ENCODE measurements at regions not wholly inside any gene's neighbourhood (a gene's known extent, or its start where the extent isn't known, plus 50 kb on each side); places are given as distances from the start of the nearest gene placed in this dataset.

GRCh38 chr9:27668280-27668679, 95.0 kb upstream of the C9orf72 start:
- Histone ChIP-seq H2AK5ac (ENCODE audit: low read depth, low read length) (no peak overlapping the region), H3K27me3 (ENCODE audit: control insufficient read depth, insufficient read depth, low read length) (no peaks in the 10 kb centered on the region), H4K20me1 (ENCODE audit: insufficient read depth, low read length) (no peaks in the 10 kb centered on the region), H3K4me3 (ENCODE audit: insufficient read depth, low read depth, low read length) (no peak overlapping the region), H2BK120ac (ENCODE audit: low read depth, low read length) (no peak overlapping the region), H3K79me1 (ENCODE audit: low read depth in 1 of 2, low read length in 2 of 2) (no peaks in the 10 kb centered on the region), H3K9ac (ENCODE audit: low read depth, low read length) (no peak overlapping the region), H2BK5ac (ENCODE audit: low read depth, low read length, poor library complexity, severe bottlenecking) (no peak overlapping the region), H2BK15ac (ENCODE audit: low read depth, low read length) (no peak overlapping the region), H3K14ac (replicated peaks; ENCODE audit: low read depth, low read length) (no peak overlapping the region), H3K56ac (ENCODE audit: extremely low read depth, insufficient read depth, low read length) (no peak overlapping the region), H3K9me1 (ENCODE audit: insufficient read depth, low read length) (no peaks in the 10 kb centered on the region), H2AFZ (replicated peaks; ENCODE audit: low read length, poor library complexity) (no peak overlapping the region), H3K4ac (ENCODE audit: low read depth, low read length) (no peak overlapping the region), H4K5ac (ENCODE audit: low read depth, low read length) (no peak overlapping the region), H3K27ac (ENCODE audit: insufficient read depth, low read length) (no peak overlapping the region), H3K4me2 (ENCODE audit: low read depth, low read length) (no peak overlapping the region), H3K9me3 (ENCODE audit: control insufficient read depth, insufficient read depth, low read length) (no peaks in the 10 kb centered on the region), H2BK20ac (ENCODE audit: low read depth, low read length) (no peak overlapping the region), H4K8ac (ENCODE audit: low read depth in 2 of 2, low read length in 2 of 2) (no peak overlapping the region), H4K91ac (ENCODE audit: insufficient read depth, low read depth, low read length) (no peak overlapping the region), H3K36me3 (ENCODE audit: control insufficient read depth, insufficient read depth, low read length) (no peaks in the 10 kb centered on the region), H3K23ac (ENCODE audit: low read depth, low read length) (no peak overlapping the region), H3K18ac (ENCODE audit: low read depth, low read length) (no peak overlapping the region), H3K4me1 (ENCODE audit: control insufficient read depth, insufficient read depth, low read length) (no peaks in the 10 kb centered on the region), H2AK9ac (replicated peaks; ENCODE audit: low read depth, low read length, poor library complexity) (no peak overlapping the region)
- BruUV-seq (replicated peaks) = no TSS peak
- intact Hi-C loops (cut with micrococcal nuclease) (no loop called here), in situ Hi-C loops (cut with MboI; ENCODE audit: low sequenced_read_pairs) (no loop called here), dilution Hi-C loops (cut with HindIII; ENCODE audit: low sequenced_read_pairs, unreplicated experiment) (no loop called here)
- DNase-seq = no peak
- no peak for ATAC-seq (ENCODE audit: low read depth)
- POLR2A ChIA-PET (ENCODE audit: unreplicated experiment) = no interaction called here
- no peak for TF ChIP-seq BHLHE40 (IDR thresholded peaks at IDR 0.05; ENCODE audit: low read depth, low read length)
- no peak for TF ChIP-seq CTCF (conservative IDR thresholded peaks at IDR 0.05; ENCODE audit: low read depth, low read length)
- TF ChIP-seq, protein P1, sequence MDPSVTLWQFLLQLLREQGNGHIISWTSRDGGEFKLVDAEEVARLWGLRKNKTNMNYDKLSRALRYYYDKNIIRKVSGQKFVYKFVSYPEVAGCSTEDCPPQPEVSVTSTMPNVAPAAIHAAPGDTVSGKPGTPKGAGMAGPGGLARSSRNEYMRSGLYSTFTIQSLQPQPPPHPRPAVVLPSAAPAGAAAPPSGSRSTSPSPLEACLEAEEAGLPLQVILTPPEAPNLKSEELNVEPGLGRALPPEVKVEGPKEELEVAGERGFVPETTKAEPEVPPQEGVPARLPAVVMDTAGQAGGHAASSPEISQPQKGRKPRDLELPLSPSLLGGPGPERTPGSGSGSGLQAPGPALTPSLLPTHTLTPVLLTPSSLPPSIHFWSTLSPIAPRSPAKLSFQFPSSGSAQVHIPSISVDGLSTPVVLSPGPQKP (IDR thresholded peaks at IDR 0.05; ENCODE audit: borderline replicate concordance, low read depth, low read length) = no peak
- no peak for TF ChIP-seq CEBPB (IDR thresholded peaks at IDR 0.05; ENCODE audit: low read depth, low read length)
- no peak for TF ChIP-seq POLR2A (IDR thresholded peaks at IDR 0.05; ENCODE audit: low read depth, low read length)
- no peak for TF ChIP-seq RAD21 (IDR thresholded peaks at IDR 0.05; ENCODE audit: low read length)
- TF ChIP-seq FOS (IDR thresholded peaks at IDR 0.05; ENCODE audit: low read depth, low read length) = no peak
- no peak for TF ChIP-seq RCOR1 (IDR thresholded peaks at IDR 0.05; ENCODE audit: insufficient replicate concordance, low read length)
- TF ChIP-seq MXI1 (IDR thresholded peaks at IDR 0.05; ENCODE audit: borderline replicate concordance, low read depth, low read length) = no peak
- no peak for TF ChIP-seq MAZ (IDR thresholded peaks at IDR 0.05; ENCODE audit: borderline replicate concordance, low read depth, low read length)
- TF ChIP-seq, protein P2, sequence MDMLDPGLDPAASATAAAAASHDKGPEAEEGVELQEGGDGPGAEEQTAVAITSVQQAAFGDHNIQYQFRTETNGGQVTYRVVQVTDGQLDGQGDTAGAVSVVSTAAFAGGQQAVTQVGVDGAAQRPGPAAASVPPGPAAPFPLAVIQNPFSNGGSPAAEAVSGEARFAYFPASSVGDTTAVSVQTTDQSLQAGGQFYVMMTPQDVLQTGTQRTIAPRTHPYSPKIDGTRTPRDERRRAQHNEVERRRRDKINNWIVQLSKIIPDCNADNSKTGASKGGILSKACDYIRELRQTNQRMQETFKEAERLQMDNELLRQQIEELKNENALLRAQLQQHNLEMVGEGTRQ (IDR thresholded peaks at IDR 0.05; ENCODE audit: low read depth, low read length) = no peak
- TF ChIP-seq RFX5 (IDR thresholded peaks at IDR 0.05; ENCODE audit: low read depth, low read length) = no peak
- TF ChIP-seq NFE2L2 (IDR thresholded peaks at IDR 0.05; ENCODE audit: low read depth, low read length) = no peak
- no peak for TF ChIP-seq SMC3 (IDR thresholded peaks at IDR 0.05; ENCODE audit: low read depth, low read length)
- CTCF ChIA-PET = no interaction called here
